HepG2 (cell line): ENCODE measurements at regions not wholly inside any gene's neighbourhood (a gene's known extent, or its start where the extent isn't known, plus 50 kb on each side); places are given as distances from the start of the nearest gene placed in this dataset.

Source experiments
- ATAC-seq: fragments of 200-7000 bp; cut with Tn5 transposase; 3 replicates; pipeline ENCODE4 v1.9.1; 2020; ENCODE audit warnings: mild to moderate bottlenecking, moderate library complexity
- BruUV-seq: library from RNA; stranded (reverse); fragments of 400-500 nt; replicated peaks from 2 replicates; lab custom pipeline; 2021; lab: Mats Ljungman, UMichigan
- CTCF ChIA-PET: fragments of 300-600 bp; formaldehyde crosslinking; extraction: SDS; loops from one replicate; lab custom pipeline; 2021; ENCODE audit warnings: low total read pairs, inconsistent platforms, low intra/inter-chr PET ratio; lab: Yijun Ruan, JAX
- POLR2A ChIA-PET: fragments of 350-600 bp; sonication (Branson Sonifier 250); formaldehyde crosslinking; loops from one replicate; lab custom pipeline; 2020; ENCODE audit warnings: antibody characterized with exemption, inconsistent platforms; lab: Yijun Ruan, JAX
- DNase-seq: peaks from one replicate; pipeline ENCODE4 v3.0.0-alpha.2; 2015; ENCODE audit warnings: low spot score
- FAIRE-seq: peaks from 3 replicates; lab custom pipeline; 2011; peaks lifted over from hg19 to GRCh38; lab: Jason Lieb, UNC
- H2AFZ ChIP-seq: one replicate; pipeline ENCODE4 v1.6.1; 2011; ENCODE audit warnings: low read length, inconsistent platforms
- H3K27ac ChIP-seq: fragments of 300-600 bp; 3 replicates; pipeline ENCODE4 v1.8.0; 2011; ENCODE audit warnings: mixed run types, mild to moderate bottlenecking, mixed read lengths, low read length, inconsistent platforms; ENCODE audit not compliant: insufficient read depth; ENCODE audit errors: extremely low read length
- H3K27me3 ChIP-seq, 2 experiments: fragments of 200-600 bp in 1 of 2; 2 replicates in 1 of 2; 3 replicates in 1 of 2; pipeline versions ENCODE4 v1.6.0 to v1.8.0; 2011; ENCODE audit warnings: low read length in 2 of 2, mild to moderate bottlenecking in 2 of 2, moderate library complexity in 2 of 2, inconsistent platforms in 1 of 2; ENCODE audit not compliant: insufficient read depth in 2 of 2, control insufficient read depth in 1 of 2
- H3K36me3 ChIP-seq, 2 experiments: fragments of 200-600 bp in 1 of 2; replicated peaks in 1 of 2; 2 replicates in 1 of 2; 3 replicates in 1 of 2; pipeline versions ENCODE4 v1.5.1 to v1.8.0; 2011; ENCODE audit warnings: low read length in 2 of 2, inconsistent platforms in 1 of 2; ENCODE audit not compliant: insufficient read depth in 2 of 2, control insufficient read depth in 1 of 2
- H3K4me1 ChIP-seq: 2 replicates; pipeline ENCODE4 v1.5.1; 2012; ENCODE audit warnings: low read length, inconsistent platforms; ENCODE audit not compliant: insufficient read depth
- H3K4me2 ChIP-seq: 2 replicates; pipeline ENCODE4 v1.6.0; 2011; ENCODE audit warnings: low read depth, low read length, inconsistent platforms
- H3K4me3 ChIP-seq, 3 experiments: fragments of 200-600 bp in 1 of 3; sonication (generic), shearing (Covaris generic) in 1 of 3; replicated peaks in 1 of 3; 2 replicates each; pipeline ENCODE4 v1.5.1; 2011 to 2016; ENCODE audit warnings: low read length in 3 of 3, inconsistent platforms in 2 of 3, low read depth in 2 of 3, mild to moderate bottlenecking in 2 of 3, control low read depth in 1 of 3, mixed read lengths in 1 of 3; ENCODE audit not compliant: insufficient read depth in 1 of 3
- H3K79me2 ChIP-seq: one replicate; pipeline ENCODE4 v1.6.1; 2011; ENCODE audit warnings: low read length, inconsistent platforms; ENCODE audit not compliant: insufficient read depth
- H3K9ac ChIP-seq: 2 replicates; pipeline ENCODE4 v1.6.0; 2011; ENCODE audit warnings: mild to moderate bottlenecking, low read depth, low read length, inconsistent platforms; ENCODE audit not compliant: insufficient read depth
- H3K9me3 ChIP-seq: 2 replicates; pipeline ENCODE4 v1.5.1; 2012; ENCODE audit warnings: mild to moderate bottlenecking, low read length
- H4K20me1 ChIP-seq: 2 replicates; pipeline ENCODE4 v1.6.0; 2011; ENCODE audit warnings: inconsistent platforms, mild to moderate bottlenecking, low read length, moderate library complexity; ENCODE audit not compliant: insufficient read depth
- CAMTA2 ChIP-seq: sonication (generic); formaldehyde crosslinking; IDR thresholded peaks from 2 replicates; pipeline ENCODE4 v1.4.0; 2020; ENCODE audit warnings: mild to moderate bottlenecking, missing genetic modification reagents, borderline replicate concordance
- CCAR2 ChIP-seq: fragments of 200-400 bp; formaldehyde crosslinking; optimal IDR thresholded peaks from 2 replicates; pipeline ENCODE3; 2018; ENCODE audit warnings: low read depth, mild to moderate bottlenecking, low read length, moderate library complexity
- CSRNP2 ChIP-seq: sonication (generic); formaldehyde crosslinking; conservative IDR thresholded peaks from 2 replicates; pipeline ENCODE4 v1.8.0; 2022; ENCODE audit warnings: low read depth, missing genetic modification reagents
- NFE2 ChIP-seq: sonication (generic); formaldehyde crosslinking; IDR thresholded peaks from 2 replicates; pipeline ENCODE4 v1.4.0; 2020; ENCODE audit warnings: missing genetic modification reagents
- PAWR ChIP-seq: sonication (generic); formaldehyde crosslinking; IDR thresholded peaks from 2 replicates; pipeline ENCODE4 v1.4.0; 2020; ENCODE audit warnings: missing genetic modification reagents, mild to moderate bottlenecking, borderline replicate concordance
- RNF2 ChIP-seq: fragments of 450-650 bp; conservative IDR thresholded peaks from 2 replicates; pipeline ENCODE4 v1.6.1; 2016; ENCODE audit warnings: low read depth
- SP1 ChIP-seq, 2 experiments: fragments of 450-650 bp in 1 of 2; sonication (generic) in 1 of 2; formaldehyde crosslinking in 1 of 2; IDR thresholded peaks; 2 replicates each; pipeline versions ENCODE4 v1.4.0 to v1.6.1; 2016 to 2020; ENCODE audit warnings: missing genetic modification reagents in 1 of 2
- STAT6 ChIP-seq: sonication (generic); formaldehyde crosslinking; IDR thresholded peaks from 2 replicates; pipeline ENCODE4 v1.4.0; 2020; ENCODE audit warnings: missing genetic modification reagents, mild to moderate bottlenecking, borderline replicate concordance
- ZC3H4 ChIP-seq: sonication (generic); formaldehyde crosslinking; IDR thresholded peaks from 2 replicates; pipeline ENCODE4 v1.4.0; 2020; ENCODE audit warnings: missing genetic modification reagents, borderline replicate concordance
- ZNF225 ChIP-seq: sonication (generic); formaldehyde crosslinking; IDR thresholded peaks from 2 replicates; pipeline ENCODE4 v1.4.0; 2020; ENCODE audit warnings: mild to moderate bottlenecking, missing genetic modification reagents
- ZNF280B ChIP-seq: sonication (generic); formaldehyde crosslinking; IDR thresholded peaks from 2 replicates; pipeline ENCODE4 v1.5.0; 2020; ENCODE audit warnings: missing genetic modification reagents, mild to moderate bottlenecking, borderline replicate concordance
- ZNF691 ChIP-seq: sonication (generic); formaldehyde crosslinking; IDR thresholded peaks from 2 replicates; pipeline ENCODE4 v1.4.0; 2020; ENCODE audit warnings: missing genetic modification reagents, low read depth, mild to moderate bottlenecking, borderline replicate concordance
- ZZZ3 ChIP-seq: sonication (generic); formaldehyde crosslinking; IDR thresholded peaks from 2 replicates; pipeline ENCODE4 v1.4.0; 2020; ENCODE audit warnings: missing genetic modification reagents, mild to moderate bottlenecking, borderline replicate concordance
- WGBS: methylation state at CpG from one replicate; pipeline ENCODE4 v1.1.6; 2017; ENCODE audit warnings: low lambda C conversion rate; 5-methylcytosine and 5-hydroxymethylcytosine counted together
- in situ Hi-C: cut with HindIII; loops from 2 replicates; pipeline ENCODE4 v1.10.0; 2017; ENCODE audit warnings: low pct_unique_long_range_greater_than_20kb; ENCODE audit not compliant: extremely low pct_ligation_motif_present
- intact Hi-C: fragments of 100-400 bp; cut with micrococcal nuclease; formaldehyde crosslinking; loops from one replicate; pipeline ENCODE4 v1.10.0; 2022; ENCODE audit not compliant: unreplicated experiment
- TF ChIP-seq, protein P1 (sequence below): sonication (generic); formaldehyde crosslinking; IDR thresholded peaks from 2 replicates; pipeline ENCODE4; 2020; ENCODE audit warnings: missing genetic modification reagents, mild to moderate bottlenecking, borderline replicate concordance

- Histone ChIP-seq H3K4me2 (no peak overlapping the region), H3K36me3 (no peaks in the 10 kb centered on the region), H3K9ac (no peak overlapping the region), H2AFZ (no peak overlapping the region), H3K4me1 (no peaks in the 10 kb centered on the region), H3K79me2 (no peaks in the 10 kb centered on the region), H3K9me3 (no peaks in the 10 kb centered on the region), H3K27me3 (no peaks in the 10 kb centered on the region), H3K4me3 (no peak overlapping the region), H3K27ac (no peak overlapping the region), H4K20me1 (no peaks in the 10 kb centered on the region)
- intact Hi-C loops, result no loop called here
- no TSS peak for BruUV-seq
- ChIA-PET CTCF (no interaction called here), POLR2A (no interaction called here)
- peak; percentile 16 for DNase-seq
- WGBS, result 2% methylated on average over 3 of the region's 3 CpGs
- in situ Hi-C loops, result no loop called here
- no peak for FAIRE-seq
- ATAC-seq, result no peak
- TF ChIP-seq CSRNP2 (CRISPR knock-in tag) (no peak), NFE2 (CRISPR knock-in tag) (no peak), ZZZ3 (CRISPR knock-in tag) (no peak), CCAR2 (no peak), ZC3H4 (CRISPR knock-in tag) (no peak), CAMTA2 (CRISPR knock-in tag) (no peak), STAT6 (no peak), RNF2 (no peak), ZNF225 (CRISPR knock-in tag) (no peak), PAWR (CRISPR knock-in tag) (no peak), SP1 (IDR thresholded peaks at IDR 0.05) (no peak), SP1 (CRISPR knock-in tag; IDR thresholded peaks at IDR 0.05) (no peak), ZNF691 (CRISPR knock-in tag) (no peak), ZNF280B (CRISPR knock-in tag) (no peak)
- TF ChIP-seq, protein P1, sequence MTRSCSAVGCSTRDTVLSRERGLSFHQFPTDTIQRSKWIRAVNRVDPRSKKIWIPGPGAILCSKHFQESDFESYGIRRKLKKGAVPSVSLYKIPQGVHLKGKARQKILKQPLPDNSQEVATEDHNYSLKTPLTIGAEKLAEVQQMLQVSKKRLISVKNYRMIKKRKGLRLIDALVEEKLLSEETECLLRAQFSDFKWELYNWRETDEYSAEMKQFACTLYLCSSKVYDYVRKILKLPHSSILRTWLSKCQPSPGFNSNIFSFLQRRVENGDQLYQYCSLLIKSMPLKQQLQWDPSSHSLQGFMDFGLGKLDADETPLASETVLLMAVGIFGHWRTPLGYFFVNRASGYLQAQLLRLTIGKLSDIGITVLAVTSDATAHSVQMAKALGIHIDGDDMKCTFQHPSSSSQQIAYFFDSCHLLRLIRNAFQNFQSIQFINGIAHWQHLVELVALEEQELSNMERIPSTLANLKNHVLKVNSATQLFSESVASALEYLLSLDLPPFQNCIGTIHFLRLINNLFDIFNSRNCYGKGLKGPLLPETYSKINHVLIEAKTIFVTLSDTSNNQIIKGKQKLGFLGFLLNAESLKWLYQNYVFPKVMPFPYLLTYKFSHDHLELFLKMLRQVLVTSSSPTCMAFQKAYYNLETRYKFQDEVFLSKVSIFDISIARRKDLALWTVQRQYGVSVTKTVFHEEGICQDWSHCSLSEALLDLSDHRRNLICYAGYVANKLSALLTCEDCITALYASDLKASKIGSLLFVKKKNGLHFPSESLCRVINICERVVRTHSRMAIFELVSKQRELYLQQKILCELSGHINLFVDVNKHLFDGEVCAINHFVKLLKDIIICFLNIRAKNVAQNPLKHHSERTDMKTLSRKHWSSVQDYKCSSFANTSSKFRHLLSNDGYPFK (CRISPR knock-in tag), result no peak
Observed at GRCh38 chr2:166573391-166573790, 79.3 kb upstream of the SCN7A start.
